ENCODE measurements at regions not wholly inside any gene's neighbourhood (a gene's known extent, or its start where the extent isn't known, plus 50 kb on each side); places are given as distances from the start of the nearest gene placed in this dataset.

GRCh38 chr12:34390846-34391700 is 368.8 kb downstream of the ALG10 start:
- TF ChIP-seq CTCF (IDR thresholded peaks at IDR 0.05; ENCODE audit: low read length) (no peak), EZH2 (IDR thresholded peaks at IDR 0.05; ENCODE audit: borderline replicate concordance, low read length) (no peak)
